HG02759 (cell line): ENCODE measurements at regions not wholly inside any gene's neighbourhood (a gene's known extent, or its start where the extent isn't known, plus 50 kb on each side); places are given as distances from the start of the nearest gene placed in this dataset.

ENCODE experiments used
- ATAC-seq: cut with Tn5 transposase; IDR thresholded peaks from one replicate; pipeline ENCODE4 v1.9.1; 2021; ENCODE audit warnings: mild to moderate bottlenecking, moderate library complexity; ENCODE audit not compliant: unreplicated experiment

GRCh38 chr2:128639693-128640092 is 321.0 kb upstream of the HS6ST1 start:
- ATAC-seq, result no peak

DNA sequence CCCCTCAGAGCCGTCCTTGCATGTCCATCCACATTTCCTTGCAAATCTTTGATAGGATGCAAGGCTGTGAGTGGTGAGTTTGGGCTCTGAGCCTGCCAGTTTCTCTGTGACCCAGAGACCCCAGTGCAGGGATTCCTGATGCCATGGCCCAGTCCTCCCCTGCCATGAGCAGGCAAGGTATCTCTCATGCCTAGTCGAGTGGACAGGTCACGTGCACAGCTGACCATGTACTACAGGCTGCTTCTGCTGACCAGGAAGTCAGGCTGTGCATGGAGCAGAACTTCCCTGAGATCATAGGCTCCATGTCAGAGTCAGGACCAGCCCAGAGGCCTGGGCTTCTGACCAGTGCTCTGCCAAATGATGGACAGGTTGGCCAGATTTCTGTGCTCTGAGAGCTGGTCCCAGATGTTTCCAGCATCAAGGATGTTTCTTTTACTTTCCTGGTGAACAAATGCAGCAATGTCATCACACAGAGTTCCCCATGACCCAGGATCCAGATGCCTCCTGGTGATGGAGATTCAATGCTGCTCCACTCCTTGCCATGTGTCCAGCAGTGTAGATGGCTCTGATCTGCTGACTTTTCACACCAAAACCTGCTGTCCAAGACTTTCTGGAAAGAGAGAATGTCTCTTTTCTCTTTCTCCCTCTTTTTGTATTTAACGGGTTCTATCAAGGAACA is 321.6 kb upstream of the HS6ST1 start:
- no peak for ATAC-seq

GRCh38 chr2:128640845-128641360 is 322.2 kb upstream of the HS6ST1 start:
- no peak for ATAC-seq

DNA sequence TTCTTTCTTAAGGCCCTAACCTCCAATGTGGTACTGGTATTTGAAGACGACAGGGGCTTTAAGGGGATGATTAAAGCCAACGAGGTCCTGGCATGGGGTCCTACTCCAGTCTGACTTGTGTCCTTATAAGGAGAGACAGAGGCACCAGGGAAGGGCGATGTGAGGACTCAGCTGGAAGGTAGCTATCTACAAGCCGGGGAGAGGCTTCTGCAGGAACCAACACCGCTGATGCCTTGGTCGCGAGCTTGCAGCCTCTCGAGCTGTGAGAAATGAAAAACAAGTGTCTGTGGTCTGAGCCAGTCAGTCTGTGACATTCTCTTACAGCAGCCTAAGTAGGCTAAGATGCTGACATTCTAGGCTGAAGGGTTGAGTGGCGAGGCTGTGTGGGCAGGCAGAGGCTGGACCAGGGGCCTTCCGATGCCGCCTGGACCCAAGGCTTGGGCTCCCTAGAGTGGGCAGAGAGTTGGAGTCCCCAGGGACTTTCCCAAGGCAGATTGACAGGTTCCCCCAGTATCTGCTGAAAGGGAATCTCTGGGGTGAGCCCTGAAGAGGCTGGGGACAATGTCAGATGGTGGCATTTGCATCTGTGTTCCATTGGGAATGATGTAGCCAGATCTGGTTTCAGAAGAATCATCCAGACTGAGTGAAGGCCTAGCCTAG is 322.9 kb upstream of the HS6ST1 start:
- no peak for ATAC-seq

DNA sequence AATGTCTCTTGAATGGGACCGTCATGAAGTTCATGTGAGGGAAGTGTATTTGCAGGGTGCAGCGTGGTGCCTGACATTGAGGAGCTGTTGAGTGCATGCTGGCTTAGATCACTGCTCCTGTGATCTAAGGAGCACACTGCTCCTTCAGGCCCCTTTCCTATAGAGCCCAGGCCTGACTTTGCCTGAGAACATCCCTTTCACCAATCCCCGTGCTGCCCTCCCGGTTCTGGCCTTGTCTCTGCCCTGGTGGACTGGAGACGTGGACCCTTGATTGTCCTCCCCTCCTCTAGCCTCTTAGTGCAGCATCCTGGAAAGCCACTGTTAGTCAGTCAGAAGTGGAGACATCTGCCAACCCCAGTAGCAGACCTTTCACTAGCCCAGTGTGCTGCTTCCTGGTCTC is 323.6 kb upstream of the HS6ST1 start:
- no peak for ATAC-seq

GRCh38 chr2:128642821-128643220 is 324.2 kb upstream of the HS6ST1 start:
- ATAC-seq, result no peak

GRCh38 chr2:128643221-128644065 is 324.8 kb upstream of the HS6ST1 start:
- ATAC-seq, result no peak

DNA sequence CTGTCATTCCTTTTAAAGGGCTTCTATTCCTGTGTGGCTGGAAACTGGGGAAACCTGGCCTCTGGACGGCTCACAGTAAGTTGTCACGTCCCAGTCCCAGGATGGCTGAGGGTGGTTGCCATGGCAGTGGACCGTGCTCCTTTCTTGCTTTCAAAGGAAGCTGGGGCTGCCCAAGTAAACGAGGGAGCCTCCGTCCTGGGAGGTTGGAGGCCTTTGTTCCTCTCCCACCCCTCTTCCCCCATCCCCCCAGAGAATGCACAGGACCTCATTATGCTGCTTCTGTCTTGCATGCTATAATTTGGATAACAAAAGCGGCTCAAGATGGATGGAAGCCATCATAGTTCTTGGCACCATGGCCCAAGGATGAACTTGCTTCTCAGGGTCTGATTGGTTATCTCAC is 325.5 kb upstream of the HS6ST1 start:
- ATAC-seq, result no peak

- no peak for ATAC-seq
Observed at GRCh38 chr2:128644718-128645256, 326.1 kb upstream of the HS6ST1 start.

GRCh38 chr2:128645631-128646030 is 327.0 kb upstream of the HS6ST1 start:
- ATAC-seq, result no peak

- ATAC-seq, result no peak
Observed at GRCh38 chr2:128646091-128646490, 327.4 kb upstream of the HS6ST1 start.

GRCh38 chr2:128646691-128647090 is 328.0 kb upstream of the HS6ST1 start:
- ATAC-seq, result no peak

DNA sequence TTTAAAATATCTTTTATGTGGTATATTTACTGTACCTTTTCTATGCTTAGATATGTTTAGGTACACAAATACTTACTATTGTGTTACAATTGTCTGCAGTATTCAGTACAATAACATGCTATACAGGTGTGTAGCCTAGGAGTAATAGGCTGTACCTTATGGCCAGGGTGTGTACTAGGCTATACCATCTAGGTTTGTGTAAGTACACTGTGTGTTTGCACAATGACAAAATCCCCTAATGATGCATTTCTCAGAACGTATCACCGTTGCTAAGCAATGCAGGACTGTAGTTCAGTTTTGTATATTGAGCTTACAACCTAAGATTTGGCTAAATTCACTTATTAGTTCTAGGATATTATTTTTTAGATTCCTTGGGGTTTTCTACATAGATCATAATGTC is 332.3 kb upstream of the HS6ST1 start:
- ATAC-seq, result no peak

DNA sequence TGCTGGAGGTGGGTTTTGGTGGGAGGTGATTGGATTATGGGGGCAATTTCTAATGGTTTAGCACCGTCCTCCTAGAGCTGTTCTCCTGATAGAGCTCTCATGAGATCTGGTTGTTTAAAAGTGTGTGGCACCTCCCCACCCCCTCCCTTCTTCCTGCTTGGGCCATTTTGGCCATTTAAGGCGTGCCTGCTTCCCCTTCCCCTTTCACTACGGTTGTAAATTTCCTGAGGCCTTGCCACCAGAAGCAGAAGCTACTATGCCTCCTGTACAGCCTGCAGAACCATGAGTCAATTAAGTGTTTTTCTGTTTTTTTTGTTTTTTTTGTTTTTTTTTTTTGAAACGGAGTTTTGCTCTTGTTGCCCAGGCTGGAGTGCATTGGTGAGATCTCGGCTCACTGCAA is 335.7 kb upstream of the HS6ST1 start:
- ATAC-seq, result no peak

DNA sequence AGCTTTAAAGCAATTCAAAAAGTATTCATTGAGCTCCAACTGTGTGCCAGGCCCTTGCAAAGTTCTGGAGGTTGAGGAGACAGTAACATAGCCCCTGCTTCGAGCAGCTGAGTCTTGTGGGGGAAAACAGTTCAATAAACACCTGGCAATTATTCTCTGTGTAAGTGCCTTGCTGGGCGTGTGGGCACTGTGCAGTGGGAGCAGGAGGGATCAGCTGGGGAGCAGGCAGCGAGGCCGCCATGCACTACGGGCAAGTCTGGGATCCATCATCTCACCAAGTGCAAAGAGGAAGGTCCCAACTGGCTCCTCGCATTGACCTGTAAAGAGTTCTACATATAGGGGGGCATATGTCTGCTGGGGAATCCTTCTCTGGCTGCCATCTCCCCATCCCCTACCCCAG is 342.2 kb upstream of the HS6ST1 start:
- ATAC-seq, result no peak

- no peak for ATAC-seq
Observed at GRCh38 chr2:128661311-128661710, 342.6 kb upstream of the HS6ST1 start.

DNA sequence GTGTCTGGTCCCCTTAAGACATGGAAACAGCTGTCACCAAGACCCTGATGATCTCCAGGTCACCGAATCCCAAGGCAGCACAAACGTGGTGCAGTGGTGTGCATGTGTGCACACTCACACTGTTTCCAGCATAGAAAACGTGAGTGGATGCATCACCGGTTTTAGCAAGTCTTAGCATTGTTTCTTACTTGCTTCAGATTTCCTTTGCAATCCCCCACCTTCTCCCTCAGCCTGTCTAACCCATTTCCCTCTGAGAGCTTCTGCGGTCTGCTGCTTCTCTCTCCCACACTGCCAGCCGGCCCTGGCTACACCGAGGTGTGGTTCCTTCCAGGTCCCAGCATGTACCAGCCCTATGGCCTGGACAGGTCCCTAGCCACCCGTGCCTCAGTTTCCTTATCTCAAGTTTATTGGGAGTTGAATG is 343.4 kb upstream of the HS6ST1 start:
- no peak for ATAC-seq

DNA sequence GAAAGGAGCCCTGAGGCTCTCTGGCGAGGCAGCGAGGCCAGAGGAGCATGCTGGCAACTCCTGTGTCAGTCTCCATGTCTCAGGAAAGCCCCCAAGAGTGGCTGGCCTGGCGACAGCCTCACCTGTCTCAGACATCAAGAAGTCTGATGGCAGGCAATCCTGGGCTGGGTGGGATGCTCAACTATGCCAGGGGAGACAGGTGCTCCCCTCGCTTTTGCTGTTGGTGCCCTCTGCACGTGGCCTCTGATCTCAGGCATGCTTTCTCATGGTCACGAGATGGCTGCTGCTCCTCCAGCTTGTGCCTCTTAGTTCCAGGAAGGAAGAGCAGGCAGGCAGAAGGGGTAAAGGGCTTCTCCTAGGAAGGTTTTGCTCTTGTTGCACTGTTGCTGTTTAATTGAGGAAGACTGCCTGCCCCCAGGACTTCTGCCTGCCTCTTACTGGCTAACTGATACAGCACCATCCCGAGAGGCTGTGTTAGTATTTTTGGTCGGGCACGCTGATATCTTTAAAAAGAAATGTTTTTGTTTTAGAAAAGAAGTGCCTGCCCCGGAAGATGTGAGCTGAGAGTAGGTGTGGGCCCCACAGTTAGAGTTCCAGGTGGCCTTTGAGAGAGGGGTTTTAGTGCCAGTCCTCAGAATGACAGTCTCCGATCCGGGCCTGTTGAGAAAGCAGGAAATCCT is 344.8 kb upstream of the HS6ST1 start:
- no peak for ATAC-seq

GRCh38 chr2:128664499-128664971 is 345.9 kb upstream of the HS6ST1 start:
- ATAC-seq, result no peak

GRCh38 chr2:128665113-128665512 is 346.4 kb upstream of the HS6ST1 start:
- no peak for ATAC-seq

DNA sequence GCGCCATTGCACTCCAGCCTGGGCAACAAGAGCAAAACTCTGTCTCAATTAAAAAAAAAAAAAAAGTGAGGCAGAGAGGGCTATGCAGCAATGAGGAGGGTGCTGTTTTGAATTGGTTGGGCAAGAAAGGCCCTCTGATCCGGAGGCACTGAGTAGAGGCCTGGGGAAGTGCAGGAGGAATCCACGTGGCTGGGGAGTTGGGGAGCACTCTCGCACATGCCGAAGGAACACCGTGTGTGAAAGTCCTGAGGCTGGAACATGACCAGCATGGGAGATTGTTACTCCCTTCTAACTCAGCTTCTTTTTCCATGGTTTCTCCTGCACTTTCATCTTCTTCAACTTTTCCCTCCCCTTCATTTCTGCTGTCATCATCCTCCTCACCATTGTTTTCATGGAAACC is 347.9 kb upstream of the HS6ST1 start:
- no peak for ATAC-seq
